ENCODE measurements at regions not wholly inside any gene's neighbourhood (a gene's known extent, or its start where the extent isn't known, plus 50 kb on each side); places are given as distances from the start of the nearest gene placed in this dataset.

DNA sequence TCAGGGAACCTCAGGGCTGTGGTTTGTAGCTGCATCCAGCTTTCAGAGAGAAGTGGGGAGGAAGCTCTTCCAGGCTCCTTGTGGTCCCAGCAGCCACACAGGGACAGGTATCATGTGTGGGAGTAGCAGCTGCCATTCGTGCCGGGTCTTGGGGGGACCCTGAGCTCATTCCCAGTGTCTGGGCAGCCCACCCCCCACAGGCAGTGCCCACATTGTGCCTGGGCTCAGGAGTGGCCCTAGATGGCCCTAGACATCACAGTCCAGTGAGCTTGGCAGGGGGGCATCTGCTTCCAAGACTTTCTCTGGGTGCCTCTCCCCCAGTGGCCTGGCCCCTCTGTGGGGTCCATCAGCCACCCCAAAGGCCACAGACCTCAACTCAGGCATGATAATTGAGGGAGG, 619.7 kb downstream of the BRD1 start (continued):
- TF ChIP-seq ZNF142 (CRISPR knock-in tag; IDR thresholded peaks at IDR 0.05) (no peak), ZNF430 (CRISPR knock-in tag; IDR thresholded peaks at IDR 0.05) (no peak), NR2F6 (IDR thresholded peaks at IDR 0.05) (no peak), NR2F6 (CRISPR knock-in tag; IDR thresholded peaks at IDR 0.05) (no peak)

DNA sequence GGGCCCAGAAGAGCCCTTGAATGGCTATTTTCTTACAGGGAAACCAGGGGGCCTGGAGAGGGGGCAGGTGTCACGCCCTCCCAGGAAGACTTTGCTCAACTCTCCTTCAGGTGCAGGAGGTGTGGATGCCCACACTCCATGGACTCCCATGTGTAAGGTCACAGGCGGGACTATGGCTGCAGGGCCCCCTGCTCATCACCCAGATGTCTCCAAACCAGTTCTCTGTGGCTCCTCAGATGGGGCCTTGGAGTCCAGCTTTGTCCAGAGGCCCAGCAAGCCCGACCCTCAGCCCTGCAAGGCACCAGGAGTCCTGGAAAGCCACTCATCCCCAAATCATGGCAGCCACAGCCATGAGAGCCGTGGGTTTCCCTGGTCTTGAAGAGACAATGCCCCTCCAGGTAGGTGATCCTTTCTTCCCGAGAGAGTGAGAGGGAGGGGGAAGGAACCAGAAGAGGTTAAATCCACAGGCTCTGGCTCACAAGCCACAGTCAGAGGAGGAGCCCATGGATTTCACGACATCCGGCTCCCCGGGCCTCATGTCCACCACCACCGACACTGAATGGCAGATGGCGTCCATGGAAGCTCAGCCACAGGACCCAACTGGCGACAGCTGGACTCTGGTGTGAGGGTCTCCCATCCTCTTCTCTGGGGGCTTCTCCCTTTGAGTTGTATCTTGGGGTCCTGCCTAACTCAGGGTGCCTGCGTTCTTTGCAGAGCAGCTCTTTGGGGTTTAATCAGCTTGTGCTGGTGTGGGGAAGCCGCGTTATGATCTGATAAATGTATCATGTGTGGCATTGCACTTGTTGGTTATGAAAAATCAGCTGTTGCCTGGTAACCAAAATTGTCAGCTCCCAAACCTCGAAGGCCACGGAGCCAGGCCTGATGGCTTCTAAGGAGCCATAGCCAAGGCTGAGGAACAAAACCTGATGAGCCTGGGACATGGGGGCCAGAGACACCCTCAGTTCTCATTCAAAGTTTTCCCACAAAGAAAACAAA, 620.4 kb downstream of the BRD1 start:
- Histone ChIP-seq H4K20me1 (ENCODE audit: insufficient read depth, low read length) (no peaks in the 10 kb centered on the region), H3K4me2 (ENCODE audit: low read depth, low read length) (no peak overlapping the region), H3K4me3 (replicated peaks in 1 of 3; ENCODE audit: insufficient read depth in 1 of 3, low read depth in 2 of 3, low read length in 3 of 3) (no peak overlapping the region), H2AFZ (ENCODE audit: low read length) (no peak overlapping the region), H3K4me1 (ENCODE audit: insufficient read depth, low read length) (peaks cover 17% of the 10 kb centered on the region), H3K9ac (ENCODE audit: insufficient read depth, low read depth, low read length) (no peak overlapping the region), H3K27me3 (ENCODE audit: control insufficient read depth in 1 of 2, insufficient read depth in 2 of 2, low read length in 2 of 2) (no peaks in the 10 kb centered on the region), H3K9me3 (ENCODE audit: low read length) (no peaks in the 10 kb centered on the region), H3K36me3 (replicated peaks in 1 of 2; ENCODE audit: control insufficient read depth in 1 of 2, insufficient read depth in 2 of 2, low read length in 2 of 2) (no peaks in the 10 kb centered on the region), H3K79me2 (ENCODE audit: insufficient read depth, low read length) (no peaks in the 10 kb centered on the region), H3K27ac (ENCODE audit: extremely low read length, insufficient read depth, low read length) (no peak overlapping the region)
- WGBS (ENCODE audit: low lambda C conversion rate), result 51% methylated on average over 10 of the region's 16 CpGs
- intact Hi-C loops (cut with micrococcal nuclease; ENCODE audit: unreplicated experiment) (no loop called here), in situ Hi-C loops (cut with HindIII; ENCODE audit: extremely low pct_ligation_motif_present, low pct_unique_long_range_greater_than_20kb) (no loop called here)
- POLR2A ChIA-PET, result no interaction called here
- BruUV-seq (replicated peaks), result no TSS peak
- DNase-seq (ENCODE audit: low spot score) (no peak), FAIRE-seq (no peak), ATAC-seq (no peak)
- CTCF ChIA-PET (ENCODE audit: low intra/inter-chr PET ratio, low total read pairs), result no interaction called here
- TF ChIP-seq ZNF232 (CRISPR knock-in tag; IDR thresholded peaks at IDR 0.05; ENCODE audit: borderline replicate concordance) (no peak), ZSCAN22 (CRISPR knock-in tag; IDR thresholded peaks at IDR 0.05) (no peak), JUND (CRISPR knock-in tag; IDR thresholded peaks at IDR 0.05) (no peak), ZNF556 (CRISPR knock-in tag; IDR thresholded peaks at IDR 0.05; ENCODE audit: borderline replicate concordance) (no peak), SAFB2 (CRISPR knock-in tag; IDR thresholded peaks at IDR 0.05; ENCODE audit: borderline replicate concordance, low read depth) (no peak), ZNF496 (CRISPR knock-in tag; IDR thresholded peaks at IDR 0.05; ENCODE audit: insufficient replicate concordance) (no peak), MEIS1 (CRISPR knock-in tag; IDR thresholded peaks at IDR 0.05; ENCODE audit: borderline replicate concordance) (no peak), ZNF367 (CRISPR knock-in tag; IDR thresholded peaks at IDR 0.05; ENCODE audit: borderline replicate concordance) (no peak)
- TF ChIP-seq, protein P1, sequence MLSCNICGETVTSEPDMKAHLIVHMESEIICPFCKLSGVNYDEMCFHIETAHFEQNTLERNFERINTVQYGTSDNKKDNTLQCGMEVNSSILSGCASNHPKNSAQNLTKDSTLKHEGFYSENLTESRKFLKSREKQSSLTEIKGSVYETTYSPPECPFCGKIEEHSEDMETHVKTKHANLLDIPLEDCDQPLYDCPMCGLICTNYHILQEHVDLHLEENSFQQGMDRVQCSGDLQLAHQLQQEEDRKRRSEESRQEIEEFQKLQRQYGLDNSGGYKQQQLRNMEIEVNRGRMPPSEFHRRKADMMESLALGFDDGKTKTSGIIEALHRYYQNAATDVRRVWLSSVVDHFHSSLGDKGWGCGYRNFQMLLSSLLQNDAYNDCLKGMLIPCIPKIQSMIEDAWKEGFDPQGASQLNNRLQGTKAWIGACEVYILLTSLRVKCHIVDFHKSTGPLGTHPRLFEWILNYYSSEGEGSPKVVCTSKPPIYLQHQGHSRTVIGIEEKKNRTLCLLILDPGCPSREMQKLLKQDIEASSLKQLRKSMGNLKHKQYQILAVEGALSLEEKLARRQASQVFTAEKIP (CRISPR knock-in tag; IDR thresholded peaks at IDR 0.05; ENCODE audit: borderline replicate concordance), result no peak

Data from HepG2 (cell line).